Hepatocyte (in vitro differentiated cells): ENCODE measurements at regions not wholly inside any gene's neighbourhood (a gene's known extent, or its start where the extent isn't known, plus 50 kb on each side); places are given as distances from the start of the nearest gene placed in this dataset.

ENCODE experiments used
- EZH2 ChIP-seq: fragments of 200-600 bp; sonication (generic); IDR thresholded peaks from 2 replicates; pipeline ENCODE4 v1.6.1; 2016; ENCODE audit warnings: antibody characterized with exemption, mild to moderate bottlenecking, borderline replicate concordance
- TF ChIP-seq, protein P1 (sequence below): fragments of 200-600 bp; sonication (generic); IDR thresholded peaks from 2 replicates; pipeline ENCODE4 v1.5.1; 2016; ENCODE audit warnings: antibody characterized with exemption, mild to moderate bottlenecking; ENCODE audit not compliant: poor library complexity

DNA sequence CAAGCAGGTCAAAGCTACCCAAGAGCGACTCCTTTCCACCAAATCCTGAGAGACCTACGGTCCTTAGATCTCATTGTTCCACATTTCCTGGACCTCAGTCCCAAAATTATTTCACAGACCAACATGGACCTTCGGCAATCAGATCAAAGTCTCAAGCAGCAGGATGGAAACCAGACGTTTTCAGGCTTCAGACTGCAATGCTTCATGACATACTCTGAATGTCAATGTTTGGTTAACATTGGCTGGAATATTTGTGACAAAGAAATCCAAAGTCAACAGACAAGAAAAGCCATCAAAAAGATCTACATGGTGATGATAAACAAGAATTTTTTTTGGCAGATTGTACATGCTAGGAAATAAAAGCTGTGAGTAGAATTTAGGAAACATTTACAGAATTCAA lies 1057.3 kb downstream of the ADGRL2 start:
- TF ChIP-seq, protein P1, sequence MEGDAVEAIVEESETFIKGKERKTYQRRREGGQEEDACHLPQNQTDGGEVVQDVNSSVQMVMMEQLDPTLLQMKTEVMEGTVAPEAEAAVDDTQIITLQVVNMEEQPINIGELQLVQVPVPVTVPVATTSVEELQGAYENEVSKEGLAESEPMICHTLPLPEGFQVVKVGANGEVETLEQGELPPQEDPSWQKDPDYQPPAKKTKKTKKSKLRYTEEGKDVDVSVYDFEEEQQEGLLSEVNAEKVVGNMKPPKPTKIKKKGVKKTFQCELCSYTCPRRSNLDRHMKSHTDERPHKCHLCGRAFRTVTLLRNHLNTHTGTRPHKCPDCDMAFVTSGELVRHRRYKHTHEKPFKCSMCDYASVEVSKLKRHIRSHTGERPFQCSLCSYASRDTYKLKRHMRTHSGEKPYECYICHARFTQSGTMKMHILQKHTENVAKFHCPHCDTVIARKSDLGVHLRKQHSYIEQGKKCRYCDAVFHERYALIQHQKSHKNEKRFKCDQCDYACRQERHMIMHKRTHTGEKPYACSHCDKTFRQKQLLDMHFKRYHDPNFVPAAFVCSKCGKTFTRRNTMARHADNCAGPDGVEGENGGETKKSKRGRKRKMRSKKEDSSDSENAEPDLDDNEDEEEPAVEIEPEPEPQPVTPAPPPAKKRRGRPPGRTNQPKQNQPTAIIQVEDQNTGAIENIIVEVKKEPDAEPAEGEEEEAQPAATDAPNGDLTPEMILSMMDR: no peak
- no peak for TF ChIP-seq EZH2
